Activated B cell treated with CpG ODN at 0.5 μM for 24 hours (primary cell): ENCODE measurements at regions not wholly inside any gene's neighbourhood (a gene's known extent, or its start where the extent isn't known, plus 50 kb on each side); places are given as distances from the start of the nearest gene placed in this dataset.

ENCODE experiments used
- ATAC-seq: fragments of 200-7000 bp; cut with Tn5 transposase; one replicate; pipeline ENCODE4 v1.10.0; 2021; ENCODE audit warnings: low read depth, mild to moderate bottlenecking, moderate library complexity
- CTCF ChIA-PET: fragments of 350-600 bp; sonication (Branson Sonifier 250); formaldehyde crosslinking; loops from one replicate; lab custom pipeline; 2021; ENCODE audit warnings: antibody characterized with exemption; lab: Charles Lee
- POLR2A ChIA-PET: fragments of 350-600 bp; sonication (Branson Sonifier 250); formaldehyde crosslinking; loops from one replicate; lab custom pipeline; 2021; ENCODE audit warnings: antibody characterized with exemption; lab: Charles Lee
- DNase-seq: peaks from one replicate; pipeline ENCODE4 v3.0.0; 2022
- H3K27ac Mint-ChIP-seq: one replicate; pipeline ENCODE4 v1.8.0; 2020; ENCODE audit warnings: mixed read lengths
- H3K27me3 Mint-ChIP-seq: one replicate; pipeline ENCODE4 v1.8.0; 2021; ENCODE audit warnings: mixed read lengths
- H3K36me3 Mint-ChIP-seq: one replicate; pipeline ENCODE4 v1.8.0; 2021; ENCODE audit warnings: low read depth, mixed read lengths
- H3K4me1 Mint-ChIP-seq: one replicate; pipeline ENCODE4 v1.8.0; 2021; ENCODE audit warnings: mixed read lengths
- H3K4me3 Mint-ChIP-seq: one replicate; pipeline ENCODE4 v1.8.0; 2020; ENCODE audit warnings: mild to moderate bottlenecking, mixed read lengths
- H3K9me3 Mint-ChIP-seq: one replicate; pipeline ENCODE4 v1.8.0; 2020; ENCODE audit warnings: mixed read lengths
- intact Hi-C: fragments of 100-400 bp; cut with micrococcal nuclease; formaldehyde crosslinking; loops from one replicate; pipeline ENCODE4 v1.15.1; 2024
- TF ChIP-seq, protein P1 (sequence below): fragments of 200-600 bp; IDR thresholded peaks from one replicate; pipeline ENCODE4 v1.8.0; 2022; ENCODE audit warnings: antibody characterized with exemption, mild to moderate bottlenecking

DNA sequence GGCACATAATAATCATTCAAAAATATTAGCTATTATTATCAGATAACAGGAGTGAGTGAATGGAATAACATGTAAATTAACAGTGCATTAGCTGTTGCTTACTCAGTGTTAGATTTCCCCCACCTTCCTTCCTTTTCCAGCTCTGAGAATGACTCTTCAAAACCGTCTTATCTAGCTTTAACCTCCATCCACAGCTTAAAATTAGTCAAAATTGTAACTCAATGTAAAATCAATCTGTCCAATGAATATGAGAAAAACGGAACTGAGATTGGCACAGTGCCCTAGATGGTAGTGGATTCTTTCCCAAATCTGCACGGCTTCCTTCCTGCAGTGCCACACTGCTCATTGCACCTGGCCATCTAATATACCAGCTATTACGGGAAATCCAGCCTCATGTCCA lies 156.8 kb upstream of the BDNF start:
- no peak overlapping the region for H3K27ac Mint-ChIP-seq
- H3K9me3 Mint-ChIP-seq, result no peaks in the 10 kb centered on the region
- ATAC-seq, result no peak
- ChIA-PET POLR2A (no interaction called here), CTCF (no interaction called here)
- no peaks in the 10 kb centered on the region for H3K36me3 Mint-ChIP-seq
- DNase-seq, result no peak
- H3K4me1 Mint-ChIP-seq, result no peaks in the 10 kb centered on the region
- TF ChIP-seq, protein P1, sequence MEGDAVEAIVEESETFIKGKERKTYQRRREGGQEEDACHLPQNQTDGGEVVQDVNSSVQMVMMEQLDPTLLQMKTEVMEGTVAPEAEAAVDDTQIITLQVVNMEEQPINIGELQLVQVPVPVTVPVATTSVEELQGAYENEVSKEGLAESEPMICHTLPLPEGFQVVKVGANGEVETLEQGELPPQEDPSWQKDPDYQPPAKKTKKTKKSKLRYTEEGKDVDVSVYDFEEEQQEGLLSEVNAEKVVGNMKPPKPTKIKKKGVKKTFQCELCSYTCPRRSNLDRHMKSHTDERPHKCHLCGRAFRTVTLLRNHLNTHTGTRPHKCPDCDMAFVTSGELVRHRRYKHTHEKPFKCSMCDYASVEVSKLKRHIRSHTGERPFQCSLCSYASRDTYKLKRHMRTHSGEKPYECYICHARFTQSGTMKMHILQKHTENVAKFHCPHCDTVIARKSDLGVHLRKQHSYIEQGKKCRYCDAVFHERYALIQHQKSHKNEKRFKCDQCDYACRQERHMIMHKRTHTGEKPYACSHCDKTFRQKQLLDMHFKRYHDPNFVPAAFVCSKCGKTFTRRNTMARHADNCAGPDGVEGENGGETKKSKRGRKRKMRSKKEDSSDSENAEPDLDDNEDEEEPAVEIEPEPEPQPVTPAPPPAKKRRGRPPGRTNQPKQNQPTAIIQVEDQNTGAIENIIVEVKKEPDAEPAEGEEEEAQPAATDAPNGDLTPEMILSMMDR, result no peak
- no peak overlapping the region for H3K4me3 Mint-ChIP-seq
- no peaks in the 10 kb centered on the region for H3K27me3 Mint-ChIP-seq
- intact Hi-C loops, result no loop called here

DNA sequence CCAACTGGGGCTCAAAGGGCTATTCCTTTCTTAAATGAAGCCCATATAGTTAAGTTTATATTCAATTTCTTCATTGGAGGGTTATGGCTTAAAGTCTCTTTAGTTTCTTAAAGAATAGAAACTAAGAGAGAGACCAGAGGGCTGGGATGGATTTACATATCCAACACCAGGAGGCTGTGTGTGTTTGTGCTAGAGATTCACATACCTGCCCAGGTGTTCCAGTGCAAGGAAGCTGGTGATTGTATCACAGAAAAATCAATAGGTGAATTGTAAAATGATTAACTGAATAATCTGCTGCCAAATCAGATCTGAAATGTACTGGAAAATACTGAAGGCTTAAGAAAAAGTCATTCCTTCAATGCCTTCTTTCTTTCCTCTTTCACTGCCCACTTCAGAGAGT lies 148.2 kb upstream of the BDNF start:
- Mint-ChIP-seq H3K4me1 (no peaks in the 10 kb centered on the region), H3K27ac (no peak overlapping the region), H3K36me3 (no peaks in the 10 kb centered on the region), H3K9me3 (no peaks in the 10 kb centered on the region), H3K27me3 (no peaks in the 10 kb centered on the region), H3K4me3 (no peak overlapping the region)
- CTCF ChIA-PET, result no interaction called here
- POLR2A ChIA-PET, result no interaction called here
- intact Hi-C loops, result no loop called here
- TF ChIP-seq, protein P1, result no peak
- ATAC-seq, result no peak
- DNase-seq, result no peak

DNA sequence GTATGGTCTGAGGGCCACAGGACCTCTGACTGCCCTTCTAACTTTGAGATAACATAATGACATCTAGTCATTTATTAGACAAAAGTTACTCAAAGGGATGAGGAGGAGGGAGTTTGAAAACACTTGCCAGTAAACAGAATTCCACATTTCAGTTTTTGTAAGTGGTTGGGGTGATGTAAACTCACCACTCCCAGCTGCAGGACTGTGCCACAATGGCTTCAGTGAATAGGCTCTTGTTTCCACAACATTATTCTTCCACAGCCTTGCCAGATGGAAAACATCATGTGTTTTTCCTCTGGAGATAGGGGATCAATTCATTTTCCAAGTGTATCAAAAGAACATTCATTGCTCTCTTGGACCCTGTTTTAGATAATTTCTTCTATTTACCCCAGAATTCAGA lies 147.2 kb upstream of the BDNF start:
- H3K36me3 Mint-ChIP-seq, result no peaks in the 10 kb centered on the region
- CTCF ChIA-PET, result no interaction called here
- no peaks in the 10 kb centered on the region for H3K27me3 Mint-ChIP-seq
- TF ChIP-seq, protein P1, result no peak
- POLR2A ChIA-PET, result no interaction called here
- H3K27ac Mint-ChIP-seq, result no peak overlapping the region
- no peak overlapping the region for H3K4me3 Mint-ChIP-seq
- ATAC-seq (no peak), DNase-seq (no peak)
- H3K9me3 Mint-ChIP-seq, result no peaks in the 10 kb centered on the region
- H3K4me1 Mint-ChIP-seq, result no peaks in the 10 kb centered on the region
- intact Hi-C loops, result no loop called here

DNA sequence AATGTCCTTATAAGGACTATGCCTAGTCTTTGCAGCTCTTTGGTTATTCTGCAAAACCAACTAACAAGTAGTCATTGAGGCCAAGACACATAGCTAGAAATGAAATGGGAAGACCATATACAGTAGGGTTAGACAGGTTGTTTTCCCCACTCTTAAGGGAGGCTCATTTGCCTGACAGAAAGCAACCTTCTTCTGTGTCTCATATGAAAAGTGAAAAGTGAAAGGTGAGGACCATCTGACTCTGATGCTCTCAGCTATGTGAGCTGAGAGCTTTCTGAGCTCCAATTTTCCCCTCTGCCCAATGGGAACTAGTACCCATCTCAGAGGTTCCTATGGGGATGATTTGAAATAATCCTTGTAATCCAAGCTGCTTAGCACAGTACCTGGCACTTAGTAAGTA lies 142.0 kb upstream of the BDNF start:
- H3K36me3 Mint-ChIP-seq, result no peaks in the 10 kb centered on the region
- no peak overlapping the region for H3K4me3 Mint-ChIP-seq
- no peak for ATAC-seq
- DNase-seq, result no peak
- ChIA-PET POLR2A (no interaction called here), CTCF (no interaction called here)
- intact Hi-C loops, result no loop called here
- no peaks in the 10 kb centered on the region for H3K4me1 Mint-ChIP-seq
- no peaks in the 10 kb centered on the region for H3K27me3 Mint-ChIP-seq
- no peak overlapping the region for H3K27ac Mint-ChIP-seq
- TF ChIP-seq, protein P1, result no peak
- no peaks in the 10 kb centered on the region for H3K9me3 Mint-ChIP-seq

DNA sequence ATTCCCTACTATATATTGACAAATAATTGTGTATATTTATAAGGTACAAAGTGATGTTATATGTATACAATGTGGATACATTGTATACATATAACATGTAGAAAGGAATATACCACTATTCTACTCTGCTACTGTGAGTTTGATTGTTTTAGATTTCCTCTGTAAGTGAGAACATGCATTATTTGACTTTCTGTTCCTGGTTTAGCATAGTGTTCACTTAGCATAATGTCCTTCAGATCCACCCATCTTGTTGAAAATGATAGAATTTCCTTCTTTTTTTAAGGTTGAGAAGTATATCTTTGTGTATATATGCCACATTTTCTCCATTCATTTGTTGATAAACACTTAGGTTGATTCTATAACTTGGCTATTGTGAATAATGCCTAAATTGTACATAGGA lies 140.8 kb upstream of the BDNF start:
- intact Hi-C loops, result no loop called here
- TF ChIP-seq, protein P1, result no peak
- Mint-ChIP-seq H3K27me3 (no peaks in the 10 kb centered on the region), H3K4me1 (no peaks in the 10 kb centered on the region), H3K4me3 (no peak overlapping the region), H3K9me3 (no peaks in the 10 kb centered on the region), H3K27ac (no peak overlapping the region), H3K36me3 (no peaks in the 10 kb centered on the region)
- ChIA-PET POLR2A (no interaction called here), CTCF (no interaction called here)
- DNase-seq (no peak), ATAC-seq (no peak)
